Peyer's patch (tissue), 4 donors: ENCODE measurements at regions not wholly inside any gene's neighbourhood (a gene's known extent, or its start where the extent isn't known, plus 50 kb on each side); places are given as distances from the start of the nearest gene placed in this dataset.
A peak's percentile ranks its signal among the peaks of the same experiment; 100 is the strongest.

ENCODE experiments used
- DNase-seq, 3 donors: peaks; one replicate each; pipeline ENCODE4 v3.0.0-alpha.2; 2017 to 2019
- H3K27ac ChIP-seq, 4 donors: fragments of 200-600 bp; sonication (generic); one replicate each; pipeline ENCODE4 v1.5.1; 2016 to 2019
- H3K27me3 ChIP-seq, 2 donors: fragments of 200-600 bp; sonication (generic); one replicate each; pipeline ENCODE4 v1.5.1; 2019
- H3K36me3 ChIP-seq, 3 donors: fragments of 200-600 bp; sonication (generic); one replicate each; pipeline ENCODE4 v1.5.1; 2016 to 2019
- H3K4me1 ChIP-seq, 4 donors: fragments of 200-600 bp; sonication (generic); one replicate each; pipeline ENCODE4 v1.5.1; 2016 to 2019
- H3K4me3 ChIP-seq, 4 donors: fragments of 200-600 bp; sonication (generic); 1 replicate in 3 of 4; 2 replicates in 1 of 4; pipeline ENCODE4 v1.5.1; 2016 to 2019; ENCODE audit warnings: mild to moderate bottlenecking in 1 of 4
- H3K9me3 ChIP-seq, 4 donors: fragments of 200-600 bp; sonication (generic); one replicate each; pipeline ENCODE4 v1.5.1; 2016 to 2019; ENCODE audit warnings: mild to moderate bottlenecking in 1 of 4
- CTCF ChIP-seq, 6 experiments: fragments of 450-650 bp in 4 of 6; fragments of 200-600 bp in 2 of 6; sonication (generic) in 1 of 6; IDR thresholded peaks; one replicate each; pipeline ENCODE4 v1.5.1; 2017 to 2019; ENCODE audit warnings: antibody characterized with exemption in 6 of 6, mild to moderate bottlenecking in 3 of 6, moderate library complexity in 1 of 6
- POLR2A ChIP-seq, 2 donors: fragments of 450-650 bp; IDR thresholded peaks; one replicate each; pipeline ENCODE4 v1.5.1; 2017; ENCODE audit warnings: antibody characterized with exemption in 2 of 2, mild to moderate bottlenecking in 2 of 2, moderate library complexity in 2 of 2

- Histone ChIP-seq H3K27me3 (no peaks in the 10 kb centered on the region), H3K9me3 (no peaks in the 10 kb centered on the region), H3K27ac (no peak overlapping the region), H3K4me1 (no peaks in the 10 kb centered on the region), H3K36me3 (no peaks in the 10 kb centered on the region), H3K4me3 (no peak overlapping the region)
- DNase-seq: no peak
- no peak for TF ChIP-seq CTCF (IDR thresholded peaks at IDR 0.05)
- TF ChIP-seq POLR2A (IDR thresholded peaks at IDR 0.05): no peak
Measured at GRCh38 chr10:55653531-55653930, 707.5 kb downstream of the ZWINT start.

GRCh38 chr10:55641601-55642000 lies 719.5 kb downstream of the ZWINT start:
- TF ChIP-seq CTCF (IDR thresholded peaks at IDR 0.05) (no peak), POLR2A (IDR thresholded peaks at IDR 0.05) (no peak)
- no peak for DNase-seq
- Histone ChIP-seq H3K4me1 (no peaks in the 10 kb centered on the region), H3K36me3 (no peaks in the 10 kb centered on the region), H3K4me3 (no peak overlapping the region), H3K27me3 (no peaks in the 10 kb centered on the region), H3K9me3 (no peaks in the 10 kb centered on the region), H3K27ac (no peak overlapping the region)

- Histone ChIP-seq H3K9me3 (no peaks in the 10 kb centered on the region), H3K36me3 (no peaks in the 10 kb centered on the region), H3K4me3 (peak overlapping the region in 3 of 4 donors; percentile 31 to 58 (median 51)), H3K4me1 (peaks cover 0 to 5% (median 0%) of the 10 kb centered on the region in 4 donors), H3K27me3 (no peaks in the 10 kb centered on the region), H3K27ac (no peak overlapping the region)
- peak in 2 of 3 donors; percentile 63 to 67 for DNase-seq
- no peak for TF ChIP-seq POLR2A (IDR thresholded peaks at IDR 0.05)
- TF ChIP-seq CTCF (IDR thresholded peaks at IDR 0.05): peak in 4 of 6 experiments; percentile 36 to 65 (median 53)
Measured at GRCh38 chr10:55631071-55631654, 729.9 kb downstream of the ZWINT start.

- H3K4me1 ChIP-seq: peaks cover 0 to 5% (median 0%) of the 10 kb centered on the region in 4 donors
- no peak overlapping the region for H3K27ac ChIP-seq
- no peak for DNase-seq
- H3K27me3 ChIP-seq: no peaks in the 10 kb centered on the region
- no peaks in the 10 kb centered on the region for H3K36me3 ChIP-seq
- TF ChIP-seq CTCF (IDR thresholded peaks at IDR 0.05): no peak
- TF ChIP-seq POLR2A (IDR thresholded peaks at IDR 0.05): no peak
- H3K4me3 ChIP-seq: peak overlapping the region in 3 of 4 donors; percentile 31 to 58 (median 51)
- H3K9me3 ChIP-seq: no peaks in the 10 kb centered on the region
Measured at GRCh38 chr10:55630491-55631056, 730.5 kb downstream of the ZWINT start.

- no peaks in the 10 kb centered on the region for H3K9me3 ChIP-seq
- H3K4me3 ChIP-seq: peak overlapping the region in 2 of 4 donors; percentile 51 to 58
- DNase-seq: no peak
- H3K27ac ChIP-seq: no peak overlapping the region
- TF ChIP-seq CTCF (IDR thresholded peaks at IDR 0.05): peak in 4 of 6 experiments; percentile 6 to 54 (median 20)
- TF ChIP-seq POLR2A (IDR thresholded peaks at IDR 0.05): no peak
- H3K36me3 ChIP-seq: no peaks in the 10 kb centered on the region
- H3K4me1 ChIP-seq: peaks cover 0 to 5% (median 0%) of the 10 kb centered on the region in 4 donors
- H3K27me3 ChIP-seq: no peaks in the 10 kb centered on the region
Measured at GRCh38 chr10:55629793-55630490, 731.1 kb downstream of the ZWINT start.
